HG03175 (cell line): ENCODE measurements at regions not wholly inside any gene's neighbourhood (a gene's known extent, or its start where the extent isn't known, plus 50 kb on each side); places are given as distances from the start of the nearest gene placed in this dataset.

Experiments
- ATAC-seq: cut with Tn5 transposase; IDR thresholded peaks from one replicate; pipeline ENCODE4 v1.9.1; 2021; ENCODE audit warnings: mild to moderate bottlenecking, moderate library complexity; ENCODE audit not compliant: unreplicated experiment

GRCh38 chr12:72082986-72083820 is 144.6 kb downstream of the TPH2 start:
- ATAC-seq, result no peak

- ATAC-seq, result no peak
Observed at GRCh38 chr12:72084061-72084460, 145.4 kb downstream of the TPH2 start.

- ATAC-seq, result no peak
Observed at GRCh38 chr12:72084880-72085279, 146.2 kb downstream of the TPH2 start.

- ATAC-seq, result no peak
Observed at GRCh38 chr12:72089678-72090077, 151.0 kb downstream of the TPH2 start.

- no peak for ATAC-seq
Observed at GRCh38 chr12:72093424-72093823, 154.8 kb downstream of the TPH2 start.

GRCh38 chr12:72093930-72094329 is 155.3 kb downstream of the TPH2 start:
- no peak for ATAC-seq

GRCh38 chr12:72094490-72094889 is 155.8 kb downstream of the TPH2 start:
- ATAC-seq, result no peak

- no peak for ATAC-seq
Observed at GRCh38 chr12:72095025-72095424, 156.4 kb downstream of the TPH2 start.

- ATAC-seq, result no peak
Observed at GRCh38 chr12:72098622-72099021, 160.0 kb downstream of the TPH2 start.

- ATAC-seq, result no peak
Observed at GRCh38 chr12:72100854-72101253, 162.2 kb downstream of the TPH2 start.

GRCh38 chr12:72102150-72102549 is 163.5 kb downstream of the TPH2 start:
- ATAC-seq, result no peak

GRCh38 chr12:72105849-72106248 is 166.3 kb upstream of the TRHDE start:
- ATAC-seq, result no peak

GRCh38 chr12:72110937-72111650 is 161.1 kb upstream of the TRHDE start:
- ATAC-seq, result no peak

- ATAC-seq, result no peak
Observed at GRCh38 chr12:72111706-72112105, 160.5 kb upstream of the TRHDE start.

- no peak for ATAC-seq
Observed at GRCh38 chr12:72133497-72134055, 138.6 kb upstream of the TRHDE start.

GRCh38 chr12:72134246-72135020 is 137.7 kb upstream of the TRHDE start:
- ATAC-seq, result no peak

GRCh38 chr12:72135021-72135301 is 137.2 kb upstream of the TRHDE start:
- no peak for ATAC-seq

- no peak for ATAC-seq
Observed at GRCh38 chr12:72136792-72137191, 135.4 kb upstream of the TRHDE start.

- ATAC-seq, result no peak
Observed at GRCh38 chr12:72139411-72139810, 132.8 kb upstream of the TRHDE start.

- ATAC-seq, result peak; percentile 98
Observed at GRCh38 chr12:72141381-72141780, 130.8 kb upstream of the TRHDE start.

GRCh38 chr12:72144553-72144952 is 127.6 kb upstream of the TRHDE start:
- ATAC-seq, result no peak
